ENCODE measurements at regions not wholly inside any gene's neighbourhood (a gene's known extent, or its start where the extent isn't known, plus 50 kb on each side); places are given as distances from the start of the nearest gene placed in this dataset.

DNA sequence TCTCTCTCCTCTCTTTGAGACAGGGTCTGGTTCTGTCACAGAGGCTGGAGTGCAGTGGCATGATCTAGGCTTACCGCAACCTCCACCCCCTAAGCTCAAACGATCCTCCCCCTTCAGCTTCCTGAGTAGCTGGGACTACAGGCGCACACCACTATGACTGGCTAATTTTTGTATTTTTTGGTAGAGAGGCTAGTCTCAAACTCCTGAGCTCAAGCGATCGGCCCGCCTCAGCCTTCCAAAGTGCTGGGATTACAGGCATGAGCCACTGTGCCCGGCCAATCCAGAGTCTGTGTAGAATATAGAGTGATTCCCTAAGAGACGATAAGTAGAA is 65.8 kb upstream of the RPH3AL start:
- H3K27me3 ChIP-seq = peaks cover 17 to 30% (median 24%) of the 10 kb centered on the region in 11 experiments
- no peak for TF ChIP-seq Cebpa-rat (IDR thresholded peaks at IDR 0.05)
- H4K20me1 ChIP-seq = no peaks in the 10 kb centered on the region
- H3K4me2 ChIP-seq = peak overlapping the region; percentile 2 to 89 (median 83); a peak in 21 of 22 replicates
- H3K4me1 ChIP-seq = peaks cover 23 to 73% (median 65%) of the 10 kb centered on the region in 10 experiments
- H3K27ac ChIP-seq = peak overlapping the region in 3 of 11 experiments; percentile 14 to 44 (median 24); a peak in 3 of 22 replicates
- H3K36me3 ChIP-seq = peaks cover 0 to 10% (median 0%) of the 10 kb centered on the region in 11 experiments; a peak in 1 of 22 replicates
- H3K9ac ChIP-seq = no peak overlapping the region
- peaks cover 0 to 8% (median 0%) of the 10 kb centered on the region in 11 experiments; a peak in 4 of 22 replicates for H3K9me3 ChIP-seq (replicated peaks in 1 of 11)
- H3K4me3 ChIP-seq = no peak overlapping the region

DNA sequence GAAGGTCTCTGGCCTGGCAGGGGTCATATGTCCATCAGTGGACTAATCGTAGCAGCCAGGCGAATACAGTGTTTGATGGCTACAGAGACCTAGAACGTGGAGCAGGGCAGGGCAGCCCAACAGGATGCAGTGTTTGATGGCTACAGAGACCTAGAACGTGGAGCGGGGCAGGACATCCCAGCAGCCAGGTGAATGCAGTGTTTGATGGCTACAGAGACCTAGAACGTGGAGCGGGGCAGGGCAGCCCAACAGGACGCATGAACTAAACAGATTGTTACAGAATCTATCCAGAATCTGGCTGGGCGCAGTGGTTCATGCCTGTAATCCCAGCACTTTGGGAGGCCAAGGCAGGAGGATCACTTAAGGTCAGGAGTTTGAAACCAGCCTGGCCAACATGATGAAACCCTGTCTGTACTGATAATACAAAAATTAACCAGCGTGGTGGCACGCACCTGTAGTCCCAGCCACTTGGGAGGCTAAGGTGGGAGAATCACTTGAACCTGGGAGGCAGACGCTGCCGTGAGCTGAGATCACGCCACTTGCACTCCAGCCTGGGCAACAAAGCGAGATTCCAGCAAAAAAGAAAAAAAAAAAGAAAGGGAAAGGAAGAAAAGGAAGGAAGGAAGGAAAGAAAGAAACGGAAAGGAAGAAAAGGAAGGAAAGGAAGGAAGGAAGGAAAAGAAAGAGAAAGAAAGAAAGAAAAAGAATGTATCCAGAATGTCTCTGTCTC is 65.2 kb upstream of the RPH3AL start:
- Histone ChIP-seq H3K4me2 (peak overlapping the region; percentile 2 to 89 (median 83); a peak in 21 of 22 replicates), H4K20me1 (no peaks in the 10 kb centered on the region), H3K27me3 (peaks cover 22 to 36% (median 30%) of the 10 kb centered on the region in 11 experiments), H3K4me1 (peaks cover 26 to 75% (median 66%) of the 10 kb centered on the region in 10 experiments), H3K27ac (no peak overlapping the region), H3K9ac (no peak overlapping the region), H3K36me3 (peaks cover 0 to 10% (median 0%) of the 10 kb centered on the region in 11 experiments; a peak in 1 of 22 replicates), H3K4me3 (no peak overlapping the region), H3K9me3 (replicated peaks in 1 of 11) (peaks cover 0 to 8% (median 0%) of the 10 kb centered on the region in 11 experiments; a peak in 4 of 22 replicates)
- TF ChIP-seq Cebpa-rat (IDR thresholded peaks at IDR 0.05) = no peak

DNA sequence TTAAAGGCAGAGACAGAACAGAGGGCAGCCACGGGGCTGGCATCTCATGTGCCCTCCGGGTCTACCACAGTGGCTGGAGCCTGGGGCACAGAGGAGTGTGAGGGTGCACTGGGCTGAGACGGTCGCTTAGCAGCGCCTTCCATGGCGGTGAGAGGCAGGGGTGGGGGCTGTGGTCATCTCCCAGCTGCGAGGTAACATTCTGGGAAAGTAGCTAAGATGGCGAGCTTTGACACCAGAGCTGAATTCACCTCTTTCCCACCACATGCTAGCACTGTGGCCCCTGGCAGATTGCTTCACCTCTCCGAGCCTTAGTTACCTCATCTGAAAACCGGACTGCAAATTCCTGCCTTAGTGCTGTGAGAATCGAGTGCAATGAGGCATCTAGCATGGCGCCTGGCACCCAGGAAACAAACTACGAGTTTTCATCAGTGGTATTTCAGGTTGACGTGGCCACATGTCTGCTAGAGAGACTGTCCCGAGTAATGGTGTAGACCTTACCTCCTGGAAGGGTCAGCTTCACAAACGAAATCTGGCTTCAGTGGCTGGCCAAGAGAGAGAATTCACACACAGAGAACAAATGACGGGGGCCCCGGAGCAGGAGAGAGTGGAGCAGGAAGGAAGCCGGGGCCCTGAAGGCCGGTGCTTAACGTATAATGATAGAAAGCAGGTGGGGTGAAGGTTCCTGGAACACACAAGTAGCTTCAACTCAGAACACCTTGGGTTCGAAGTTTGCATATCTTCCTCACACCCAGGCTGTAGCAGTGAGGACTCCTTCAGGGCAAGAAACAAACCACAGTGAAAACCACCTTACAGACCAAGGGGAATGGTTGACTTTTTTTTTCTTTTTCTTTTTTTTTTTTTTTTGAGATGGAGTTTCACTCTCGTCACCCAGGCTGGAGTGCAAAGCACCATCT is 63.9 kb upstream of the RPH3AL start:
- peaks cover 39 to 71% (median 60%) of the 10 kb centered on the region in 10 experiments for H3K4me1 ChIP-seq
- 0 out of 20 replicates have a peak overlapping the region, but pooled peaks of 1 of the 10 experiments have one; percentile 20 for H3K4me3 ChIP-seq
- peak overlapping the region in 4 of 11 experiments; percentile 13 to 39 (median 26); a peak in 1 of 22 replicates for H3K9ac ChIP-seq
- peaks cover 28 to 41% (median 35%) of the 10 kb centered on the region in 11 experiments for H3K27me3 ChIP-seq
- H3K36me3 ChIP-seq = peaks cover 0 to 10% (median 0%) of the 10 kb centered on the region in 11 experiments; a peak in 1 of 22 replicates
- H3K9me3 ChIP-seq (replicated peaks in 1 of 11) = peaks cover 0 to 8% (median 0%) of the 10 kb centered on the region in 11 experiments; a peak in 4 of 22 replicates
- H3K4me2 ChIP-seq = peak overlapping the region; percentile 40 to 89 (median 83)
- 0 out of 22 replicates have a peak, but pooled peaks of 1 of the 11 experiments have one; percentile 30 for TF ChIP-seq Cebpa-rat (IDR thresholded peaks at IDR 0.05)
- H3K27ac ChIP-seq = peak overlapping the region in 3 of 11 experiments; percentile 0 to 29 (median 1); a peak in 2 of 22 replicates
- H4K20me1 ChIP-seq = no peaks in the 10 kb centered on the region

DNA sequence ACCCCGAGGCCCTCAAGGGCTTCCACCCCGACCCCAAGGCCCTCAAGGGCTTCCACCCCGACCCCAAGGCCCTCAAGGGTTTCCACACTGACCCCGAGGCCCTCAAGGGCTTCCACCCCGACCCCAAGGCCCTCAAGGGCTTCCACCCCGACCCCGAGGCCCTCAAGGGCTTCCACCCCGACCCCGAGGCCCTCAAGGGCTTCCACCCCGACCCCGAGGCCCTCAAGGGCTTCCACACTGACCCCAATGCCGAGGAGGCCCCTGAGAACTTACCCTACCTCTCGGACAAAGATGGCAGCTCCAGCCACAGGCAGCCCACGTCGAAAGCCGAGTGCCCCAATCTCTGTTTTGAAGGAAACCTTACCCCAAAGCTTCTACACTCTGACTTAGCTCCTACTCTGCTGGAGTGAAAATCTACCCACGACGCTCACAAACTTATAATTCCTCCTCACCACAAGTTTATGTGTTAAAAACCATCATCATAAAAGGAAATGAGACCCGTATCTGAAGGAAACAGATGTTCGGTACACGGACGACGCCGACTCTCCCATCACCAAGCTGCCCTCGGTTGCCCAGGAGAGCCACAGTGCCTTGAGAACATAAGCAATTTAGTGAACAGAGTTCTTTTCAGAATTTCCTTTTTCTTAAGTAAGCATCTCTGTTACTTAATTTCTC is 61.2 kb upstream of the RPH3AL start:
- Histone ChIP-seq H3K4me3 (no peak overlapping the region), H3K36me3 (peaks cover 0 to 10% (median 0%) of the 10 kb centered on the region in 11 experiments; a peak in 1 of 22 replicates), H3K9me3 (replicated peaks in 1 of 11) (no peaks in the 10 kb centered on the region), H3K9ac (peak overlapping the region in 1 of 11 experiments; percentile 1; a peak in 1 of 22 replicates), H3K4me2 (peak overlapping the region in 9 of 11 experiments; percentile 23 to 89 (median 37); a peak in 17 of 22 replicates), H3K4me1 (peaks cover 50 to 78% (median 65%) of the 10 kb centered on the region in 10 experiments), H3K27me3 (peaks cover 28 to 41% (median 35%) of the 10 kb centered on the region in 11 experiments), H4K20me1 (no peaks in the 10 kb centered on the region), H3K27ac (no peak overlapping the region)
- no peak for TF ChIP-seq Cebpa-rat (IDR thresholded peaks at IDR 0.05)

DNA sequence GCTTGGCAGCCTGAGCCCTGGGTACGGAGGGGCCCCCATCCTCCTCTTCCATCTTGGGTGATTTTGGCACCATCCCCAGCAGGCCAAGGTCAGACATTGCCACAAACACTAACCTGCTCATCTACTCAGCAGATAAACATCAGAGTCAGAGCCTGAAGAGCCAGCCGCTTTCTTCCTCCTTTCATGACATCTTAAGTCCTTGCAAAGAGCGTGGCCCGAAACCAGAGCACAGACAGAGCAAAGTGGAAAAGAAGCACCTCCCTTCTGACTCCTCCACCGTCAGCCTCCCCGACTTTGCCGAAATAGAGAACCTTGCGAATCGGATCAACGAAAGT is 60.4 kb upstream of the RPH3AL start:
- Histone ChIP-seq H3K36me3 (peaks cover 0 to 10% (median 0%) of the 10 kb centered on the region in 11 experiments; a peak in 1 of 22 replicates), H3K4me2 (peak overlapping the region in 7 of 11 experiments; percentile 23 to 99 (median 44); a peak in 12 of 22 replicates), H3K9ac (peak overlapping the region in 2 of 11 experiments; percentile 19 to 53; a peak in 2 of 22 replicates), H3K27me3 (peaks cover 28 to 41% (median 35%) of the 10 kb centered on the region in 11 experiments), H3K4me3 (no peak overlapping the region), H4K20me1 (no peaks in the 10 kb centered on the region), H3K27ac (no peak overlapping the region), H3K4me1 (peaks cover 45 to 70% (median 57%) of the 10 kb centered on the region in 10 experiments), H3K9me3 (replicated peaks in 1 of 11) (no peaks in the 10 kb centered on the region)
- no peak for TF ChIP-seq Cebpa-rat (IDR thresholded peaks at IDR 0.05)

DNA sequence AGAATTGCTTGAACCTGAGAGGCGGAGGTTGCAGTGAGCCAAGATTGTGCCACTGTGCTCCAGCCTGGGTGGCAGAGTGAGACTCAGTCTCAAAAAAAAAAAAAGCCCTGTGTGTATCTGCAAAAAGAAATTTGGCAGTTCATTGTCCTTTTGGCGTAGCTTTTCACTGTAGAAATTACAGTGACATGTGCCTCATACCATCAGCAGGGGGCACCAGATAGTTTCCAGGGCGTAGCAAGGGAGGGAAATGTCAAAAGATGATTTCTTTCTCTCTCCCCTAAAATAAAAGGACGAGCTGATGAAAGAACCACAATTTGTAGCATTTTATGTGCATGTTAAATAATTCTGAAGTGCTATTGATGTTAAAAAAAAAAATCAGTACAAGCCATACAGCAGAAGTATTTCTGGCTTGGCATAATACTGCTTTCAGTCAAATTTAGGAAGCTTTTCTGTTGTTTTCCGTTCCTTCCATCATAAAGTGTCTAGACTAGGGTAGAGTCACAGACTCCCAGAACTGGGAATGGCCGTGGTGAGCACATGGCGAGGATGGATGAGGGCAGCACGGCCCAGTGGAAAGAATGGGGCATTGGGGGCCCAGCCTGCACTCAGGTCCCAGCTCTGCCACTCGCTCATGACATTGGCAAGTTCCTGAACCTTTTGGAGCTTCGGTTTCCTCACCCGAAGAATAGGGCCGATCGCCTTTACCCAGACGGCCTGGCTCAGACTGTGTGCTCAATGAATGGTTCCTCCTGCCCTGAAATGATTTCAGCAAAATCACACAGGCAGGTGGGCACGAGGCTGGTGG is 59.8 kb upstream of the RPH3AL start:
- H3K27me3 ChIP-seq = peaks cover 28 to 41% (median 35%) of the 10 kb centered on the region in 11 experiments
- H3K27ac ChIP-seq = no peak overlapping the region
- H3K9ac ChIP-seq = peak overlapping the region in 2 of 11 experiments; percentile 19 to 53; a peak in 3 of 22 replicates
- H3K4me1 ChIP-seq = peaks cover 41 to 64% (median 54%) of the 10 kb centered on the region in 10 experiments
- no peaks in the 10 kb centered on the region for H3K9me3 ChIP-seq (replicated peaks in 1 of 11)
- H3K4me3 ChIP-seq = no peak overlapping the region
- no peak for TF ChIP-seq Cebpa-rat (IDR thresholded peaks at IDR 0.05)
- H4K20me1 ChIP-seq = no peaks in the 10 kb centered on the region
- H3K4me2 ChIP-seq = peak overlapping the region in 7 of 11 experiments; percentile 23 to 99 (median 44); a peak in 14 of 22 replicates
- H3K36me3 ChIP-seq = peaks cover 0 to 10% (median 0%) of the 10 kb centered on the region in 11 experiments; a peak in 1 of 22 replicates

DNA sequence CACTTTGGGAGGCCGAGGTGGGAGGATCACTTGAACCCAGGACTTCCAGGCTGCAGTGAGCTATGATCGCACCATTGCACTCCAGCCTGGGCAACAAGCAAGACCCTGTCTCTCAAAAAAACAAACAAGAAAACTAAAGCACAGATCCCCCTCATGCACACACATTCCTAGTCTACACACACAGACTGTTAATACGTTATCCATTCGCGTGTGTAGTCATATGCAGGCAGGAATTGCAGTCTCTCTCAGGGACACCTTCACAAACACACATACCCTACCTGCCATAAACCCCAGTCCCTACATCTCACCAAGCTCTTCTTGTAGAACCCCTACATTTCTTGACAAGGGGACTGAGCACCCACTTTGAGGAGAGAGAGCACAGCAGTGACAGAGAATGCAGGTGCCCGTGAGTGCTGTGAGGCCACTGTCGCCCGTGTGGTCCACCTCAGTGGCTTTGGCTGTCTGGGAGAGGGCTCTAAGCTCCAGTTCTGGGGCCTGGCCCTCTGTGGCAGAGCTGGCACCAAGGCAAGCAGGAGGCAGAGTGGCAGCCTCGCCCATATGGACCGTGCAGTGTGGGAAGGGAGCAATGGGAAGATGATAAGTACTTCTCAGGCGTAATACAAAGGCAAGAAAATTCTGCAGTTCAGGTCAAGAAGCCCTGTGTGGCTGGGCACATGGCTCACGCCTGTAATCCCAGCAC is 59.0 kb upstream of the RPH3AL start:
- peaks cover 0 to 10% (median 0%) of the 10 kb centered on the region in 11 experiments; a peak in 1 of 22 replicates for H3K36me3 ChIP-seq
- peak overlapping the region in 7 of 11 experiments; percentile 6 to 99 (median 97); a peak in 13 of 22 replicates for H3K4me2 ChIP-seq
- no peaks in the 10 kb centered on the region for H3K9me3 ChIP-seq (replicated peaks in 1 of 11)
- no peak for TF ChIP-seq Cebpa-rat (IDR thresholded peaks at IDR 0.05)
- no peak overlapping the region for H3K27ac ChIP-seq
- peak overlapping the region in 2 of 11 experiments; percentile 79 to 84; a peak in 3 of 22 replicates for H3K9ac ChIP-seq
- no peaks in the 10 kb centered on the region for H4K20me1 ChIP-seq
- peaks cover 28 to 41% (median 35%) of the 10 kb centered on the region in 11 experiments for H3K27me3 ChIP-seq
- H3K4me3 ChIP-seq = no peak overlapping the region; a peak in 1 of 20 replicates
- peaks cover 36 to 61% (median 53%) of the 10 kb centered on the region in 10 experiments for H3K4me1 ChIP-seq

All from BLaER1 treated with 17β-estradiol and CSF1 and Interleukin-3, amounts not matched to agents 10 nM and 100 nM (cell line).